HEK293 (cell line): ENCODE measurements at regions not wholly inside any gene's neighbourhood (a gene's known extent, or its start where the extent isn't known, plus 50 kb on each side); places are given as distances from the start of the nearest gene placed in this dataset.

Experiments used
- HOXA7 ChIP-seq: sonication (generic); formaldehyde crosslinking; IDR thresholded peaks from 2 replicates; pipeline ENCODE4 v1.8.1; 2022; ENCODE audit warnings: missing genetic modification reagents, borderline replicate concordance
- ZEB2 ChIP-seq: fragments of 450-650 bp; formaldehyde crosslinking; IDR thresholded peaks from 2 replicates; pipeline ENCODE4 v1.5.1; 2016; ENCODE audit warnings: missing biosample characterization, missing genetic modification characterization
- ZNF670 ChIP-seq: fragments of 450-650 bp; formaldehyde crosslinking; IDR thresholded peaks from 2 replicates; pipeline ENCODE4 v1.5.1; 2016; ENCODE audit warnings: missing biosample characterization, missing genetic modification characterization, low read depth
- TF ChIP-seq, protein P1 (sequence below): fragments of 450-650 bp; formaldehyde crosslinking; IDR thresholded peaks from 2 replicates; pipeline ENCODE4 v1.5.1; 2016; ENCODE audit warnings: missing biosample characterization, missing genetic modification characterization

DNA sequence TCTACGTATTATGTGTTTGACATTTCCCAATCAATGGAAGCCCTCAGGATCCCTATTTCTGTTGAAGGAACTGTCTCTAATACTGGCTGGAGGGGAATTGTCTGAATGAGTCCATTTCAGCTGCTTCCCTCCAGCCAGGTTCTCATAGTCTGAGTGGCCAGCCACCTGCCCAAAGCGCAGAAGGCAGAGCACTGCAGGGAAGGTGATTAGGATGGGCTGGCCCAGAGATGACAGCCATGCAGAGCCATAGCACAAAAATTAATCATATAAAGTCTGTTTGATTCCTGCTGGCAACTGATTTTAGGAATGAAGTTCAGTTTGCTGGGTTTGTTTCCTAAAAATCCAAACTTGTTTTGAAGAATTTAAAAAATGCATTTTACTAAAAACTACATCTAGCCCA, 327.1 kb downstream of the ETAA1 start:
- TF ChIP-seq ZNF670 (tag by site-specific recombination) (no peak), ZEB2 (tag by site-specific recombination) (no peak), HOXA7 (CRISPR knock-in tag) (no peak)
- TF ChIP-seq, protein P1, sequence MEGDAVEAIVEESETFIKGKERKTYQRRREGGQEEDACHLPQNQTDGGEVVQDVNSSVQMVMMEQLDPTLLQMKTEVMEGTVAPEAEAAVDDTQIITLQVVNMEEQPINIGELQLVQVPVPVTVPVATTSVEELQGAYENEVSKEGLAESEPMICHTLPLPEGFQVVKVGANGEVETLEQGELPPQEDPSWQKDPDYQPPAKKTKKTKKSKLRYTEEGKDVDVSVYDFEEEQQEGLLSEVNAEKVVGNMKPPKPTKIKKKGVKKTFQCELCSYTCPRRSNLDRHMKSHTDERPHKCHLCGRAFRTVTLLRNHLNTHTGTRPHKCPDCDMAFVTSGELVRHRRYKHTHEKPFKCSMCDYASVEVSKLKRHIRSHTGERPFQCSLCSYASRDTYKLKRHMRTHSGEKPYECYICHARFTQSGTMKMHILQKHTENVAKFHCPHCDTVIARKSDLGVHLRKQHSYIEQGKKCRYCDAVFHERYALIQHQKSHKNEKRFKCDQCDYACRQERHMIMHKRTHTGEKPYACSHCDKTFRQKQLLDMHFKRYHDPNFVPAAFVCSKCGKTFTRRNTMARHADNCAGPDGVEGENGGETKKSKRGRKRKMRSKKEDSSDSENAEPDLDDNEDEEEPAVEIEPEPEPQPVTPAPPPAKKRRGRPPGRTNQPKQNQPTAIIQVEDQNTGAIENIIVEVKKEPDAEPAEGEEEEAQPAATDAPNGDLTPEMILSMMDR (tag by site-specific recombination) = no peak
